LNCAP (cell line): ENCODE measurements at regions not wholly inside any gene's neighbourhood (a gene's known extent, or its start where the extent isn't known, plus 50 kb on each side); places are given as distances from the start of the nearest gene placed in this dataset.

Experiments
- CTCF ChIP-seq: fragments of 450-650 bp; IDR thresholded peaks from 2 replicates; pipeline ENCODE4 v1.5.1; 2017; ENCODE audit warnings: mild to moderate bottlenecking

- no peak for TF ChIP-seq CTCF
Measured at GRCh38 chrX:74216421-74216820, 87.6 kb upstream of the ZCCHC13 start.

GRCh38 chrX:74211911-74212310, 92.1 kb upstream of the ZCCHC13 start:
- no peak for TF ChIP-seq CTCF

GRCh38 chrX:74207539-74207938, 96.4 kb upstream of the ZCCHC13 start:
- no peak for TF ChIP-seq CTCF

- no peak for TF ChIP-seq CTCF
Measured at GRCh38 chrX:74195605-74196004, 108.4 kb upstream of the ZCCHC13 start.

- TF ChIP-seq CTCF: no peak
Measured at GRCh38 chrX:74195120-74195519, 108.9 kb upstream of the ZCCHC13 start.

DNA sequence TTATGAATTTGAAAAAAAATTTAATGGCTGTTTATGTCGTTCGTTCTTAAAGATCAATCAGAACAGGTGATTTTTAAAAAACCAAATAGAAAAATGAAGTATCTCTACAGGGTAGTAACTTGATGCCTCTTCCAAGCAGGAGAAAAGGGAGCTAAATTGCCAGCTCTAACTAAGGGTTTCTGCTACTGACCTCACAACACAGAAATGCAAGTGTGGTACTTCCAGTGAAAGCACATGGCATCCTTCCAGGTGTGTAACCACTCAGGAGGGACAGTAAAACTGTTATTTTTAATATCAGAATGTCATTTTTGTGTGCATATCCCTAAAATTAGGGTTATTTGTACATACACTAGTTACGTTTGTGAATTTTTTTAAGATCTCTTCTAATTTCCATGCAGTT, 116.8 kb upstream of the ZCCHC13 start:
- TF ChIP-seq CTCF: no peak

DNA sequence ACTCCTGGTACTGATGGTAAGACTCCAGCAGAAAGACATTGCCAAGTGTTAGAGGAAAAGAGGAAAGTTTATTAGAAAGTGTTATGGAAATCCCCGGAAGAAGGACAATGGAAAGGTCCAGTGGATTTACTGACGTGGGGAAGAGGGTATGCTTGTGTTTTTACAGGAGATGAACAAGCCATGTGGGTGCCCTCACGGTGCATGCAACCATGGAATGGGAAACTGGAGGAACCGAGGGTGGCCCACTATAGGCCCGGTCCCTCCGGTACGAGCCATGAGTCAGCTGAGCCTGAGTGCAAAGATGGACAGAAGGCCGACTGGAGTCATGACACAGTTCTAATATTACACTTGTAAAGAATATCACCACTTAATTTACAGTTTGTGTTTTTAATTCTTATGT, 123.3 kb upstream of the ZCCHC13 start:
- TF ChIP-seq CTCF: no peak

DNA sequence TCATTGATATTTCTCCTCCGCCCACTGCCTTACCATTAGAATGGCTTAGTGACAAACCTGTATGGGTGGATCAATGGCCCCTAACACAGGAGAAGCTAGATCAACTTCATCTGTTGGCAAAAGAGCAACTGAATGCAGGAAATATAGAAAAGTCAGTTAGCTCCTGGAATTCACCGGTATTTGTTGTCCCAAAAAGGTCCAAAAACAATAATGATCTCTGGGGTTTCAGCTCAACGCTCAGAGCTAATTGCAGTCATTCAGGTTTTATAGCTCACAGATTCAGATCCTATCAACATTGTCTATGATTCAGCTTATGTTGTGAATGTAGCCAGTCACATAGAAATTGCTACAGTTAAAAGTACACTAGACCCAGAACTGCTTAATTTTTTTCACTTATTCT, 124.0 kb upstream of the ZCCHC13 start:
- TF ChIP-seq CTCF: no peak
